Astrocyte (in vitro differentiated cells and primary cell): ENCODE measurements at regions not wholly inside any gene's neighbourhood (a gene's known extent, or its start where the extent isn't known, plus 50 kb on each side); places are given as distances from the start of the nearest gene placed in this dataset.

Experiments used
- CTCF ChIP-seq: IDR thresholded peaks from 2 replicates; pipeline ENCODE4 v1.5.1; 2011; ENCODE audit warnings: low read depth, mild to moderate bottlenecking, inconsistent platforms, low read length, moderate library complexity; ENCODE audit not compliant: insufficient read depth
- EZH2 ChIP-seq: IDR thresholded peaks from 2 replicates; pipeline ENCODE4 v1.6.1; 2012; ENCODE audit warnings: mild to moderate bottlenecking, low read length, inconsistent platforms; ENCODE audit not compliant: insufficient read depth

- TF ChIP-seq CTCF (no peak), EZH2 (no peak)
These were observed 447.3 kb upstream of the CNTN3 start for GRCh38 chr3:75061806-75062205.
